ENCODE measurements at regions not wholly inside any gene's neighbourhood (a gene's known extent, or its start where the extent isn't known, plus 50 kb on each side); places are given as distances from the start of the nearest gene placed in this dataset.

DNA sequence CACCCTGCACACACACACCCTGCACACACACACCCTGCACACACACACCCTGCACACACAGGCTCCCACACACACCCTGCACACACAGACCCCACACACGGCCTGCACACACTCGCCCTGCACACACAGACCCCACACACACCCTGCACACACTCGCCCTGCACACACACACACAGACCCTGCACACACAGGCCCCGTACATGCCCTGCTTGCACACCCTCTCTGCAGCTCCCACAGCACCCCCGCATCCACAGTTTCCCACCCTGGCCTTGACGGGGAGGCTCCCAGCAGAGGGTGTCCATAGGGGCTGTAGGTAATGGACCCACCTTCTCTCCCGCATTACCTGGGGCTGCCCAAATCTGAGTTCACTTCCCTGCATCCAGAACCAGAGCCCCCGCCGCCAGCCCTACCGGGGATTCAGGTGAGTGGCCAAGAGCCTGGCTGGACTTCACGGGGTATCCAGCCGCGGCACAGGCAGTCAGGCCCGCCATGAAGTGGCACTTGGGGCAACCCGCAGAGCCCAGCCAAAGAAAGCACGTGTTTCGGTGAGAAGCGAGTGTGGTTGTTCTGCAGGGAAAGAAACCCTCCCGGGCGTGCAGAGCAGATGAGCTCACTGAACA, 88.6 kb upstream of the GPC1 start:
- DNase-seq (ENCODE audit: low spot score) = no peak

DNA sequence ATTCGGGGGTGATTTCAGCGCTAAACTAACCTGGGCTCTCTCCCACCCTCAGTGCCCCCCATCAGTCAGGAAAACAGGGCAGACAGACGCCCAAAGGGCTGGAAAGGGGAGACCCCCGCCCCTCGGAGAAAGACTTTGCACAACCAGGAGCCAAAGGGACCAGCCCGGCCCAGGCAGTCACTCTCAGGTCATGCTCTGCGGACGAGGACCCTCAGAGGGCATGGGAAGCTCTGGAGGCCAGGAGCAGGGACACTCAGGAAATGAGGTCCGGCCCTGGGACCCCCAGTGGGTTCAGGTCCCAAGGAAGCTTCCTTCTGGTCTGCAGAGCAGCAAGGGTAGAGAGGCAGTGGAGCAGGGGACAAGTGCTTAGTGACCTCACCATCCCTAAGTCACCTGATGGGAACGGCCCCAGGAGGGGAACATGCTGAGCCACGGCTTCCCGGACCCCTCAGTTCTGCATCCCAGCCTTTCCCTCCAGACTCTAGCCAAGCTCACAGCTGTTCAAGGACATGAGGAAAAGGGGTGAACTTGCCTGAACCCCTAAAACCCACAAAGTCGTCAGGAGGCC, 88.0 kb upstream of the GPC1 start:
- DNase-seq (ENCODE audit: low spot score) = no peak

DNA sequence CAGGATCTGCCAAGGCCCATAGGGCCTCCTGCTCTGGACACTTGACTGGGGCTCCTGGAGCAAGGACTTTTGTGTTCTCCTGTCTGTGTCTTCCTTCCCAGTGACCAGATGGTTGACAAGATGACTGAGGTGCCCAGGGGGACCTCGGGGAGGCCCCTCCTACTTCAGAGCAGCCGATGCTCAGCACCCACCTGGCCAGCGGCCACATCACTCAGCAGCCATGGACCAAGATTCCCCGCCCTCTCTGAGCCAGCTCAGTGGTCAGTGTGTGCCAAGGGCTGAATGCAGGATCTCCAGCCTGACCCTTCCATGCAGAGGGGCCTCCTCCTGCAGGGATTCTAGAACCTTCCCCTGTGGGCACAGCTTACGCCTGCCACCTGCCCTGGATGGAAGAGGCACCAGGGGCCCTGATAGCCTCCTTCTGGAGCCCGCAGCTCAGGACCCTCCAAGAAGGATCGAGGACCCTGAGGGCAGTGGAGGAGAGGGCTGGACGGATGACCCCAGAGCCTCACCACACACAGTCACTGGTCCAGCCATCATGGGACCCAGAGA, 87.4 kb upstream of the GPC1 start:
- no peak for DNase-seq (ENCODE audit: low spot score)

DNA sequence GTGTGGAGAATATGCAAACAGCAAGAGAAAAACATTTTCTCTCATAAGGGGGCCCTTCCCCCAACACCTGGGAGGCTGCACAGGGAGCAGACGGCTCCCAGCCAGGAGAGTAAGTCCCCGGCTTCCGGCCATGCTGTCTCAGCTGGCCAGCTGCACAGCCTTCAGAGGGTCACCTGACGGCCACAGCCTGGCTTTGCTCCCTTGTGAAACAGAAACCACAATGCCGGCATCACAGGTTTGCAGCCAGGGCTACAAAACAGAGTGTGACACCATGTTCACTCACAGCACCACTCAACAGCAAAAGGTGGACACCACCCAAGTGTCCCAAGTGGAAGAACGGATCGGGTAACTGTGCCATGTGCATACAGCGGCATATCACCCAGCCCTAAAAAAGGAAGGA, 86.9 kb upstream of the GPC1 start:
- no peak for DNase-seq (ENCODE audit: low spot score)

DNA sequence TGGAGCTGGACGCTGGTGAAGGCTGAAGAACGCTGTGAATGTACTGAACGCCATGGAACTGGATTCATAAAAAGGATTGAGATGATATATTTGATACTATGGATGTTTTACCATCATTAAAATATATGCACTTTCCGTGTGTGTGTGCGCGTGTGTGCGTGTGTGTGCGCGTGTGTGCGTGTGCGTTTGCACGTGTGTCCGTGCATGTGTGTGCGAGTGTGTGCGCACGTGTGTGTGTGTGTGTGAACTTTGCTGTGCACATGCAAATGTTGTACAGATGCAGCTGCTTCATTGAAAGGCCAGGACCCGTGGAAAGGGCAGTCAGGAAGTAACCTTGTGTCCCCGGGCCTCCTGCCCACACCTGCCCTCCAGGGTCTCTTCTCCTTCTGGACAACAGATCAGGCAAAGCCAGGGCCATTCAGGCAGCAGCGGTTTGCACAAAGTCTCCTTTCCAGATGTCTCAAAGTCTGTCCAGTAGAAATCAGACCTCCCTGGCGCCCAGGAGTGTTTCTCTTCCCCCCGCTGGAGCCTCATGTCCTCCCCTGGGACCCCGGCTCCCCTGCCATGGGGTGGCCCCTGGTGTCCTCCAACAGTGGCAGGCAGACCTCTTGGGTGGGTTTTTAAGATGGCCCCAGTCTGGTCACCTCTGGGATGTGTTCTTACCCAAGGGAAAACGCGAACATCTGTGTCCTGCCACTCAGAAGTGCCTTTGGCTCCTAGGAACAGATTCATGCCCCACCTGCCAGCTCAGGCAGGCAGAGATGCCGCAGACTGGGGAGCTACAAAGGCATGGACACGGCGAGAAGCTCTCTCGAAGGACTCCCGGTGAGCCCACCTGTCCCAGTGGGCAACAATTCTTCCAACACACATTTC, 86.1 kb upstream of the GPC1 start:
- no peak for DNase-seq (ENCODE audit: low spot score)

DNA sequence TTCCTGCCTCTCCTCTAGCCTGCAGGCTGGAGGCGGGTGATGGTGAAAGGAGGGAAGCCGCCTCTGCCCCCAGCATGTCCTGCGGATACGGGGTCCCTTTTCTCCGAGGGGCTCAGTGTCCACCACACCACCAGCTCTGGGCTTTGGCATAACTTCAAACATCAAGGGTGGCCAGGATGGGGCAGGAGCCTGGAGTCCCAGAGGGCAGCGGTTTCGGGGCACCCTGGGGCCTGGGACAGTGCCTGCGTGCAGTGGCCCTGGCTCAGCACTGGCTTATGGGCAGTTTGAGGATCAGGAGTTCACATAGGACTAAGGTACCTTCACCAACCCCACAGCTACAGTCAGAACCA, 85.5 kb upstream of the GPC1 start:
- DNase-seq (ENCODE audit: low spot score) = no peak

DNA sequence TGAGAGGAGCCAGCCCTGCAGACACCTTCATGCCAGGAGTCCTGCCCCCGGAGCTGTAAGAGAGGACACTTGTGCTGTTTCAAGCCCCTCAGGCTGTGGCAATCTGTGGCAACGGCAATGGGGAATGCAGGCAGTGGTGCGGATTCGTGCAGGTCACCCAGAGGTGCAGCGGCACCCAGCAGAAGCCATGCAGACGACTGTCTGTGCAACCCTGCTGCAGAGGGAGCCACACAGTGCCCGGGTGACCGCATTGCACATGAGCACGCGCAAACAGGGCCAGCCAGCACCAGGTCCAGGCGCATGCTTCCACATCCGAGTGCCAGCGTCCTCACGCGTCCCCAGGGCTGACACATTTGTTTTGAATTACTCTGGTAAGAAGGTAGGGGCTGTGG, 84.8 kb upstream of the GPC1 start:
- no peak for DNase-seq (ENCODE audit: low spot score)

DNA sequence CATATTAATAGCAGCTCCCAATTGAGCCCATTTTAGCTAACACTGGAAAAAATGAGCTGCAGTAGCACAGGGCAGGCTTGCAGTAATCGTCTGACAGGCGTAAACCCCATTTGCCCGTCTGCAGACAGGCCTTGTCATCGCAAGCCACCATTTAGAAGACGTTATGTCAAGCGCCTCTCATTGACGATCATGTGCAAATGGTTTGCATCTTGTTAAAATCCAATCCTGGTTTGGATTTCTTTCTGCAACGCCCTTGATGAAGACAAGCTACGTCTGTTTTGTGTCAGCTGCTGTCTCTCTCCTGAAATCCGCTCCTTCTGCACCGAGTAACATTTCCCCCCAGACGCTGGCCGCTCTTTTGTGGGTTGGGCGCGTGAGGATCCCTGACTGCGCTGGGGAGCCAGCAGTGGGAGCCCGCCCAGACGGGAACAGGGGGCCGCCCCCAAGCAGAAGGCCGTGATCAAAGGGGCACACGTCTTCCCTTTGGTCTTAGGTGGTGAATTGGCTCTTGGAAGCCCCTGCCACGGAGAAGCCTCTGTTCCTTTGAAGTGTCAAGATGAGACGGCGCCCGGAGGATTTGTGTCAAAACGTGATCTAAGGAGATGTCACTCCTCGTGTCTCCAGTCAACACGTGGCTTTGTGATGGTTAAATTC, 84.2 kb upstream of the GPC1 start:
- DNase-seq (ENCODE audit: low spot score) = no peak

DNA sequence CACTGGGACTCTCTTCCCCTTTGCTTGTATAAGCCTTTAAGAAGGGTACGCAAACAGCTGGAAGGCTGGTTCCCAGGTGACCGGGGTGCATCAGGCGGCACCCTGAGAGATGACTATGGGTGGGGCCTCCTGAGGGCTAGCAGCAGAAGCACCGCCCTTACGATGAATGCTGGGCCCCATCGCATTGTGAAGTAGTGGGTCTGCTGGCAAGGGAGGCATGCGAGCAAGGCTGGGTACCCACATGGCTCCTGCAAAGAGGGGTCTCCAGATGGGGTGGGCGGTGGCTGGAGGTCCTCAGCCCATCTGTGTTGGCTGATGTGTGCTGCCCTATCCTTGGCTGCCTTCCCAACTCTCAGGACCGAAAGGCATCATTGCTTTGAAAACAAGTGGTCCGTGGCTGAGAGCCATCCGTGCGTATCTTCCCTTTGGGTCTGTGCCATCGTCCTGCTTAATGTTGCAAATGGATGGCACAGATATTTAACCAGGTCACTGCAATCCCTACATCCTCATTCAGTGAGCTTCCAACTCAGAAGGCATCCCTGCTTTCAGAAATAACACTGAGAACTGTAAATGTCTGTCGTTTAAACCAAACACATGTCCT, 83.5 kb upstream of the GPC1 start:
- no peak for DNase-seq (ENCODE audit: low spot score)

DNA sequence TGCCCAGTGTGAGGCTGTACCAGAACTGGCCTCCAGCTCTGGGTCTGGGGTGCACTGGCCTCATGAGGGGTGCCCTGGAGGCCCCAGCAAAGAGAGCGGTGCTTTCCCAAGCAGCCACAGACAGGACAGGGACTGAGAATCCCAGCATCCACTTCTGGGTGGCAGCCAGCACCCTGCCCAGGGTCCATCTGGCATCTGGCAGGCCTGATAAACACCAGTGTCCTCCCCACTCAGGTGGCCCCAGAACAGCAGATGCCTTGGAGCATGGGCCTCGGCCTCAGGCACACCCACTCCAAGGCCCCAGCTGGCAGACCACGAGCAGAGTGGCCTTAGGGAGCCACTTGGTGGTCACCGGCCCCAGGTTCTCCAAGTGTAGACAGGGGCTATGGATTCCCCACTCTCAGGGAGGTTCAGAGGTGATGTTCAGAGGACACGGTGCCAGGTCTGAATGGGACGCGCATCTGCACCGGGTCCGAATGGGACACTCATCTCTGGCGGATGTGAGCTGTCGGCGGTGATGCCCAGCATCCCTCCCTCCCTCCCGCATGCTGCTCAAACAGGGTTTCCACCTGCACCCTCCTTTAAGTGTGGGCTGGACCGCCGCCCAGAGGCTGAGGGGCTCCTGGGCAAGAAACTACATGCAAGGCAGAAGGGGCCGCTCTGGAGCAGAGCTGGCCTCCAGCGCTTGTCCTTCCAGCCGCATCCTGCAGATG, 82.2 kb upstream of the GPC1 start:
- no peak for DNase-seq (ENCODE audit: low spot score)

DNA sequence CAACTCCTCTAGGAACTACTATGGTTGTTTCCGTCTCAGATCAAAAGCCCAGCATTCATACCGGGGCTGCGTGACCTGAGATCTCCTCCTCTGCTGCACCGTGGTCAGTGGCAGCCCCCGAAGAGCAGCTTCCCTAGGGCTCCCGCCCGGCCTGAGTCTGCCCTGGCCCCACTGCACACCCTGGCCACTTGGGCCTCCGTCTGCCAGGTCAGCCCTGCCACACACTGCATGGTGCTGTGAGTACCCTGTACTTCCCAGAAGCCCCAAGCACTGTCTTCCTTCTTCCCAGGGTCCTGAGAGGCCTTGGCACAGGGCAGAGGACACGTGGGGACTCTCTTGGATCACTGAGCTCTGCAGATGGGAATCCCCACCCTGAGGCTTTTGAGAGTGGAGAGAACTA, 81.5 kb upstream of the GPC1 start:
- DNase-seq (ENCODE audit: low spot score) = no peak

DNA sequence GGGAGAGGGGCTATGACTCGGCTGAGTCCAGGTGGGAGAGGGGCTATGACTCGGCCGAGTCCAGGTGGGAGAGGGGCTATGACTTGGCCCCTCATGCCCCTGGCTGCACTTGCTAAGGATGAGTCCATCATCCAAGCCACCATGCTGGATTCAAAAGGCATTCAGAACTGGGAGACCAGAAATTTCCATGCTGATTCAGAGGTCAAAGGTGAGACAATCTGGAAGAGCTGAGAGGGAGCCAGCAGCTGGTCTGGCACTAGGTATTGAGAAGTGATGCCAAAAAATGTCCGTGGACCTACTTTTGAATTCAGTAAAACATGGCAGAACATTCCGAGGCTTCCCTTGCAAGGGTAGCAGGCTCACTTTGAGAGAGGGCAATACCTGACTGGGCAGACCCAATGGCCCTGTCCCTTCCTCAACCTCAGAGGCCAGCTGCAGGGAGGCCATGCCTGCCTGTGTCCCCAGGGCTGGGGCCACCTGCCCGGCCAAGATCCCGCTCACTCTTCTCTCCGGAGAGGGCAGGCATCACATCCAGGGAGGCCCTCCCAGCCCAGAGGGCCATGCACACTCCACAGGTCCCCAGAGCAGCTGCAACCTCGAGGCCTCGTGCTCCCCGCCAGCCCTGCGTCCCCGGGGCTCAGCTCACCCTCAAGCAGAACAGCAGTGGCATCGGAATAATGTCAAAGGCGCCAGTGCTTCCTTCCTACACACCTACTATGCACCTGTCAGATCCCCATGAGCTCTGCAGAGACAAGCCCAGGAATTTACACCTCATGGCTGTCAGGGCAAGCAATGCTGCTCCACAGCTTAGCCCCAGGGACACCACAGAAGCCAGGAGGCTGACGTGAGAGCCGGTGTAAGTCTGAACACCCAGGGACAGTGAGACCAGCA, 80.2 kb upstream of the GPC1 start:
- DNase-seq (ENCODE audit: low spot score) = no peak

DNA sequence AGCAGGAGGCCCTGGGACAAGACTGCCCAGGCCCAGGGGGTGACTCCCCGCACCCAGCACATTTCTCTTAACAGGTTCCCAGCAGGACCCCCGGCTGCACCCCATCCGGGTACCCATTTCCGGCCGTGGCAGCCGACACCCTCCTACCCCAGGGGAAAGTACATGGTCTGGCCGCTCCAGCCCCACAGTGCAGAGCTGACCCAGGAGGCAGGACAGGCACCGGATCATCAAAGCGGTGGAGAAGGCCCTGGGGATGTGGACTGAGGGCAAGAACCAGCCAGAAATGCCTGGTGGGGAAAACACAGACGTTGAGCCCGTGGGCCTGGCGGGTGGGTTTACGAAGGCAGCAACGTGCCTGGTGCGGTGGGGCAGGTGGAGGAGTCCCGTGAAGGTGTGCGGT, 79.5 kb upstream of the GPC1 start:
- no peak for DNase-seq (ENCODE audit: low spot score)

DNA sequence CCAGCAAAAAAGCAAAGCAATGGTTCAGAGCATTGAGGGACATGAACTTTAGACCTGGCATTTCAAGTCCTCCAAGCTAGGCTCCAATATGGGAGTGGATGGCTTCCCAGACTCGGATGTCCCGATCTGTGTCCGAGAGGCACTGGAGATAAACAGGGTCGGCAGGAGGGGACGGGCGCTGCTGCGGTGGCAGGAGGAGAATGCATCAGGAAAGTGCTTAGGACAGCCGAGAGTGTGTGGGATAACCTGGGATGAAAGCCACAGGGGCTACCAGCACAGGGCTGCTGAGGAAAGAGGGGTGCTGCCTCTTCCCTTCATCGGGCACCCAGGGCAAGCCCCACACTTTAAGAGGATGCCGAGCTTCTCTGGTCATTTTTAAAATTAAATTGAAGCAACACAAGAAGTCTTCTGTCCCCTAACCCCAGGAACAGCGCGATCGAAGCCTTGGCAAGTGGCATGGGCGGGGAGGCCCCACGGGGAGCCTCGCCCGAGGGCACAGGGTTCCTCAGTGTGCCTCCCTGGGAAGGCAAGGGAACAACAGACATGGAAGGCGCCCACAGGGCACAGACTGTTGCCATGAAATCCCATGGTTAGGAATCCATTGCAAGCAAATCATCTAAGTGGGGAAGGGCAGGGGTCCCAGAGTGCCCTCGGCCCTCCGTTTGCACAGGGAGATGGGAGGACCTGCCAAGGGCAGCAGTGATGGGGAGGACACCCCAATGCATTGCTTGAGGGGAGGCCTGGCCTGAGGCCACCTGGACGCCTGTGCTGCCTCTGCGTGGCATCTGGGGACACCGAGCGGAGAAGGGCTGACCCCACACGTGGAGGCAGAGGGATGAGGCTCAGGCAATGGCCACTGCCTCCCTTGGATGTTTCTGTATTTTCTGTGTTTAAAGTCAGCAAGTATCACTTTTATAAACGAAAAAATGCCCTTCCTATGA, 78.5 kb upstream of the GPC1 start:
- DNase-seq (ENCODE audit: low spot score) = no peak

DNA sequence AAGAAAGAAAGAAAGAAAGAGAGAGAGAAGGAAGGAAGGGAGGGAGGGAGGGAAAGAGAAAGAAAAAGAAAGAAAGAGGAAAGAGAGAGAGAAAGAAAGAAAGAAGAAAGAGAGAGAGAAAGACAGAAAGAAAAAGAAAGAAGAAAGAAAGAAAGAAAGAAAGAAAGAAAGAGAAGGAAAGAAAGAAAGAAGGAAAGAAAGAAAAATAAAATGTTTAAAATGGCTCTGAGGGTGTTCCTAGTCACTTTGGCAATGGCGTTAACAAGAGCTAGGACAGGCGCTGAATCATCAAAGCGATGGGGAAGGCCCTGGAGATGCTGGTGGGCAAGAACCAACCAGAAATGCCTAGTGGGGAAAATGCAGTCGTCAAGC, 77.8 kb upstream of the GPC1 start:
- no peak for DNase-seq (ENCODE audit: low spot score)

DNA sequence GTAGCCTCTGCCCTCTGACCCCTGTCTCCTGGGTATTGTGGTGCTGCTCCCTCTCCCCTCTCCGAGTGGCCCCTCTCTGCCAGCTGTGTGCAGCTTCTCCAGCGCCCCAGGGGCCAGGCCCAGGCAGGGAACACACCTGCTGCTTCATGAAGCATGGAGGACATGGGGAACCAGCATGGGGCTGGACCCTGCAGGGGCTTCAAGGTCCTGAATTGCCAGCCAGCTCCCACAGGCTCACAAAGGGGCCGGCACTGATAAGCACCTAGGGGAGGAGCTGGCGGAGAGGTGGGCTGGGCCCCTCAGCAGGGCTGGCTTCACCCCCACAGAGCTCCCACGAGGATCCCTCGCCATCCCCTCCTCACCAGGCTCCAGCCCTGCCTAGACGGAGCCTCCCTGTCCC, 77.4 kb upstream of the GPC1 start:
- no peak for DNase-seq (ENCODE audit: low spot score)

DNA sequence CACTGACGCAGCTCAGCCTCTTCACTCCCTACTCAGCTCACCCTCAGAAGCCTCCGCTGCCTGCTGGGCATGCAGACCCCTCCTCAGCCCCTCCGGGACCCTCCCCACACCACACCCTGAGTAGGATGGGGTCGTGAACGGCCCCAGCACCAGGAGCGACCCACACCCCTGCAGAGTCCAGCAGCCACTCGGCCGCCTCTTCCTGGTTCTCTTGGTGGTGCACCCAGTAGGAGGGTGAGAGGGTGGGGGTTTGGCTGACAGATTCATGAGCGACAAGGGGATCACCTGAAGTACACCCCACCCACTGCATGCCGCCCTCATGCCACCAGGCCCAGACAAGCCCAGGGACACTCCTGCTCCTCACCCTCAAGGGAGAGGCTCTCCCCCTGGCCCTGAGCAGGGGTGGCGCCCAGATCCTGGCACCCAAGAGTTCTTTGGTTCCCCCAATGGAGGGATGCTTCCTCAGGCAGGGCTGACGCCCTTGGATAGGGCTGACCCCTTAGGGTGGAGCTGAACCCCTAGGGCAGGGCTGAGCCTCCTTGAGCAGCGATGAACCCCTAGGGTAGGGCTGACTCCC, 76.6 kb upstream of the GPC1 start:
- no peak for DNase-seq (ENCODE audit: low spot score)

DNA sequence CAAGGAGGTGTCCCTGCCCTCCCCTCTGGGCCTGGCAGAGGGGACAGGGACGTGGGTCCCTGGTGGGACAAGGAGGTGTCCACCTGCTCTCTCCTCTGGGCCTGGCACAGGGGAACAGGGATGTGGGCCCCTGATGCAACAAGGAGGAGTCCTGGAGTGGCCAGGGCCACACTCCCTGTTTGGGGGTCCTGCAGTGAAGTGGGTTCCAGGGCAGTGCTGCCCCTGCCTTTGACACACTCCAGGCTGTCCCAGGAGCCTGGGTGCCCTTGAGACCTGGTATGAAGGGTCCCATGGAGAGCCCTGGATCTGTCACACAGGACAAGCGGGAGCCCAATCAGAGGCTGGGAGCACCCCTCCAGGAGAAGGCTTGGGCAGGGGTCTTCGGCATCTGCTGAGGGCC, 75.8 kb upstream of the GPC1 start:
- no peak for DNase-seq (ENCODE audit: low spot score)

Measured in HuH-7 (cell line).